A549 (cell line): ENCODE measurements at regions not wholly inside any gene's neighbourhood (a gene's known extent, or its start where the extent isn't known, plus 50 kb on each side); places are given as distances from the start of the nearest gene placed in this dataset.

ENCODE experiments used
- ATAC-seq, 2 experiments: fragments of 200-7000 bp in 1 of 2; fragments of >200 bp in 1 of 2; cut with Nextera tagmentation in 1 of 2; cut with Tn5 transposase in 1 of 2; 3 replicates each; pipeline versions ENCODE4 v1.8.0 to v1.9.1; 2018 to 2020; ENCODE audit warnings: mild to moderate bottlenecking in 1 of 2, moderate library complexity in 1 of 2
- CTCF ChIA-PET: fragments of 300-600 bp; sonication (Branson Sonifier 250); formaldehyde crosslinking; extraction: SDS; loops from one replicate; lab custom pipeline; 2021; ENCODE audit warnings: antibody characterized with exemption, inconsistent platforms; lab: Yijun Ruan, JAX
- POLR2A ChIA-PET: fragments of 350-600 bp; formaldehyde crosslinking; extraction: SDS; loops from one replicate; lab custom pipeline; 2021; ENCODE audit warnings: antibody characterized with exemption, inconsistent platforms; lab: Yijun Ruan, JAX
- DNase-seq, 2 experiments: peaks; one replicate each; pipeline versions ENCODE4 v3.0.0 to v3.0.0-alpha.2; 2011 to 2016; ENCODE audit warnings: low read depth in 1 of 2, low spot score in 1 of 2
- FAIRE-seq: peaks from 2 replicates; lab custom pipeline; 2011; peaks lifted over from hg19 to GRCh38; lab: Jason Lieb, UNC
- H3K27ac ChIP-seq, 2 experiments: fragments of >200 bp; sonication (Bioruptor Twin); formaldehyde crosslinking; 3 replicates each; pipeline ENCODE4 v1.5.1; 2016 to 2017
- H3K4me1 ChIP-seq: fragments of >200 bp; sonication (Bioruptor Twin); formaldehyde crosslinking; 3 replicates; pipeline ENCODE4 v1.6.1; 2016
- H3K4me2 ChIP-seq: fragments of >200 bp; sonication (Bioruptor Twin); formaldehyde crosslinking; 3 replicates; pipeline ENCODE4 v1.6.1; 2016
- H3K4me3 ChIP-seq: fragments of >200 bp; sonication (Bioruptor Twin); formaldehyde crosslinking; 3 replicates; pipeline ENCODE4 v1.5.1; 2016
- H3K9me3 ChIP-seq: fragments of >200 bp; sonication (Bioruptor Twin); formaldehyde crosslinking; 3 replicates; pipeline ENCODE4 v1.6.1; 2016
- BCL3 ChIP-seq: fragments of >200 bp; sonication (Bioruptor Twin); formaldehyde crosslinking; IDR thresholded peaks from 3 replicates; pipeline ENCODE4 v1.6.1; 2016
- CBX2 ChIP-seq: fragments of 200-600 bp; sonication (generic); IDR thresholded peaks from 2 replicates; pipeline ENCODE4 v1.6.1; 2016; ENCODE audit warnings: low read depth, mild to moderate bottlenecking, borderline replicate concordance
- CEBPB ChIP-seq, 2 experiments: fragments of >200 bp in 1 of 2; sonication (Bioruptor Twin) in 1 of 2; formaldehyde crosslinking in 1 of 2; IDR thresholded peaks; 2 replicates each; pipeline ENCODE4 v1.6.1; 2012 to 2016
- CHD2 ChIP-seq: fragments of 150-350 bp; IDR thresholded peaks from 2 replicates; pipeline ENCODE4 v1.6.1; 2014; ENCODE audit warnings: low read length; ENCODE audit not compliant: partially characterized antibody
- CHD4 ChIP-seq: fragments of 200-600 bp; sonication (generic); IDR thresholded peaks from 2 replicates; pipeline ENCODE4 v1.6.1; 2016; ENCODE audit warnings: antibody characterized with exemption, mild to moderate bottlenecking, borderline replicate concordance
- CTCF ChIP-seq: fragments of >200 bp; sonication (Bioruptor Twin); formaldehyde crosslinking; IDR thresholded peaks from 3 replicates; pipeline ENCODE4 v1.5.1; 2016
- EHMT2 ChIP-seq: fragments of 200-600 bp; sonication (generic); IDR thresholded peaks from 2 replicates; pipeline ENCODE4 v1.6.1; 2016; ENCODE audit warnings: antibody characterized with exemption, low read depth, mild to moderate bottlenecking, moderate library complexity
- HDAC2 ChIP-seq: fragments of 200-600 bp; sonication (generic); IDR thresholded peaks from 2 replicates; pipeline ENCODE4 v1.6.1; 2016
- HEYL ChIP-seq: fragments of 250-450 bp; sonication (Bioruptor Pico); IDR thresholded peaks from 2 replicates; pipeline ENCODE4 v1.8.0; 2021; ENCODE audit warnings: mild to moderate bottlenecking, moderate library complexity
- HOXA7 ChIP-seq: fragments of 250-450 bp; sonication (Bioruptor Pico); IDR thresholded peaks from 2 replicates; pipeline ENCODE4 v1.5.0; 2020; ENCODE audit warnings: mild to moderate bottlenecking, moderate library complexity
- HOXB5 ChIP-seq: fragments of 250-450 bp; sonication (Bioruptor Pico); IDR thresholded peaks from 2 replicates; pipeline ENCODE4 v1.5.0; 2020; ENCODE audit warnings: mild to moderate bottlenecking, moderate library complexity
- MYC ChIP-seq: IDR thresholded peaks from 2 replicates; pipeline ENCODE4 v1.6.1; 2012; ENCODE audit warnings: mild to moderate bottlenecking, inconsistent platforms, low read length, improper control_type of control experiment, borderline replicate concordance
- PHF8 ChIP-seq: fragments of 200-600 bp; sonication (generic); IDR thresholded peaks from 2 replicates; pipeline ENCODE4 v1.6.1; 2016; ENCODE audit warnings: low read depth, mild to moderate bottlenecking, antibody characterized with exemption, moderate library complexity, borderline replicate concordance
- POLR2A ChIP-seq: IDR thresholded peaks from 2 replicates; pipeline ENCODE4 v1.6.1; 2012; ENCODE audit warnings: mild to moderate bottlenecking, low read length
- POLR2AphosphoS2 ChIP-seq: conservative IDR thresholded peaks from 2 replicates; pipeline ENCODE4 v1.6.1; 2012; ENCODE audit warnings: low read length, improper control_type of control experiment, inconsistent platforms
- RARB ChIP-seq: fragments of 250-450 bp; sonication (Bioruptor Pico); IDR thresholded peaks from 2 replicates; pipeline ENCODE4 v1.8.0; 2021; ENCODE audit warnings: mild to moderate bottlenecking, moderate library complexity
- RCOR1 ChIP-seq: fragments of 150-350 bp; IDR thresholded peaks from 2 replicates; pipeline ENCODE4 v1.6.1; 2014; ENCODE audit warnings: antibody characterized with exemption, low read length, low read depth
- SREBF2 ChIP-seq: fragments of 450-650 bp; IDR thresholded peaks from 2 replicates; pipeline ENCODE4 v1.6.1; 2014; ENCODE audit warnings: mild to moderate bottlenecking, moderate library complexity
- TP53 ChIP-seq: fragments of 250-450 bp; sonication (Bioruptor Pico); IDR thresholded peaks from 2 replicates; pipeline ENCODE4 v1.5.0; 2021; ENCODE audit warnings: mild to moderate bottlenecking, moderate library complexity
- USF2 ChIP-seq: fragments of 450-650 bp; IDR thresholded peaks from 2 replicates; pipeline ENCODE4 v1.6.1; 2014; ENCODE audit warnings: antibody characterized with exemption
- ZNF302 ChIP-seq: fragments of 250-450 bp; sonication (Bioruptor Pico); IDR thresholded peaks from 2 replicates; pipeline ENCODE4 v1.9.0; 2021; ENCODE audit warnings: inconsistent platforms, mild to moderate bottlenecking, moderate library complexity
- WGBS: methylation state at CpG from one replicate; pipeline ENCODE4 v1.1.6; 2017; ENCODE audit errors: missing lambda C conversion rate; 5-methylcytosine and 5-hydroxymethylcytosine counted together
- TF ChIP-seq, protein P1 (sequence below): fragments of 150-350 bp; IDR thresholded peaks from 2 replicates; pipeline ENCODE4 v1.6.1; 2014; ENCODE audit warnings: low read depth, mild to moderate bottlenecking, low read length
- TF ChIP-seq, protein P2 (sequence below): IDR thresholded peaks from 2 replicates; pipeline ENCODE4 v1.6.1; 2012
- TF ChIP-seq, protein P3 (sequence below): IDR thresholded peaks from 2 replicates; pipeline ENCODE4 v1.6.1; 2012
- TF ChIP-seq, protein P4 (sequence below): fragments of 250-450 bp; sonication (Bioruptor Pico); IDR thresholded peaks from 2 replicates; pipeline ENCODE4 v1.5.0; 2021; ENCODE audit warnings: mild to moderate bottlenecking, moderate library complexity, borderline replicate concordance

GRCh38 chr5:1723957-1724821, 75.4 kb downstream of the MRPL36 start:
- WGBS, result 59% methylated on average over 17 of the region's 21 CpGs

GRCh38 chr5:1723476-1723875, 76.2 kb downstream of the MRPL36 start:
- no peak overlapping the region for H3K4me3 ChIP-seq
- H3K27ac ChIP-seq, result no peak overlapping the region
- ChIA-PET POLR2A (no interaction called here), CTCF (interaction anchor here (1.4 kb wide), 1 partner anchor 57 kb away, joined by 4 read pairs; no protein-coding TSS in a partner anchor)
- no peak overlapping the region for H3K4me2 ChIP-seq
- no peak for FAIRE-seq
- no peak for ATAC-seq
- 62% methylated on average over 7 of the region's 7 CpGs for WGBS
- peaks cover 18% of the 10 kb centered on the region for H3K9me3 ChIP-seq
- no peak for TF ChIP-seq POLR2A
- no peak for TF ChIP-seq CHD2
- TF ChIP-seq HDAC2, result no peak
- TF ChIP-seq, protein P1, sequence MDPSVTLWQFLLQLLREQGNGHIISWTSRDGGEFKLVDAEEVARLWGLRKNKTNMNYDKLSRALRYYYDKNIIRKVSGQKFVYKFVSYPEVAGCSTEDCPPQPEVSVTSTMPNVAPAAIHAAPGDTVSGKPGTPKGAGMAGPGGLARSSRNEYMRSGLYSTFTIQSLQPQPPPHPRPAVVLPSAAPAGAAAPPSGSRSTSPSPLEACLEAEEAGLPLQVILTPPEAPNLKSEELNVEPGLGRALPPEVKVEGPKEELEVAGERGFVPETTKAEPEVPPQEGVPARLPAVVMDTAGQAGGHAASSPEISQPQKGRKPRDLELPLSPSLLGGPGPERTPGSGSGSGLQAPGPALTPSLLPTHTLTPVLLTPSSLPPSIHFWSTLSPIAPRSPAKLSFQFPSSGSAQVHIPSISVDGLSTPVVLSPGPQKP, result no peak
- TF ChIP-seq, protein P2, sequence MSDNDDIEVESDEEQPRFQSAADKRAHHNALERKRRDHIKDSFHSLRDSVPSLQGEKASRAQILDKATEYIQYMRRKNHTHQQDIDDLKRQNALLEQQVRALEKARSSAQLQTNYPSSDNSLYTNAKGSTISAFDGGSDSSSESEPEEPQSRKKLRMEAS, result no peak
- no peak for TF ChIP-seq HOXB5 (CRISPR knock-in tag)
- no peak for TF ChIP-seq SREBF2
- no peak for TF ChIP-seq EHMT2
- no peak for TF ChIP-seq CEBPB (IDR thresholded peaks at IDR 0.05)
- TF ChIP-seq USF2, result no peak
- no peak for TF ChIP-seq PHF8
- TF ChIP-seq, protein P3, sequence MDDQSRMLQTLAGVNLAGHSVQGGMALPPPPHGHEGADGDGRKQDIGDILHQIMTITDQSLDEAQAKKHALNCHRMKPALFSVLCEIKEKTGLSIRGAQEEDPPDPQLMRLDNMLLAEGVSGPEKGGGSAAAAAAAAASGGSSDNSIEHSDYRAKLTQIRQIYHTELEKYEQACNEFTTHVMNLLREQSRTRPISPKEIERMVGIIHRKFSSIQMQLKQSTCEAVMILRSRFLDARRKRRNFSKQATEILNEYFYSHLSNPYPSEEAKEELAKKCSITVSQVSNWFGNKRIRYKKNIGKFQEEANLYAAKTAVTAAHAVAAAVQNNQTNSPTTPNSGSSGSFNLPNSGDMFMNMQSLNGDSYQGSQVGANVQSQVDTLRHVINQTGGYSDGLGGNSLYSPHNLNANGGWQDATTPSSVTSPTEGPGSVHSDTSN, result no peak
- no peak for TF ChIP-seq ZNF302 (CRISPR knock-in tag)
- no peak for TF ChIP-seq CHD4
- TF ChIP-seq HEYL (CRISPR knock-in tag), result no peak
- TF ChIP-seq TP53 (CRISPR knock-in tag), result no peak
- no peaks in the 10 kb centered on the region for H3K4me1 ChIP-seq
- no peak for DNase-seq

More at GRCh38 chr5:1723957-1724821, 75.4 kb downstream of the MRPL36 start:
- Histone ChIP-seq H3K9me3 (peaks cover 11% of the 10 kb centered on the region), H3K27ac (no peak overlapping the region), H3K4me2 (no peak overlapping the region), H3K4me3 (no peak overlapping the region), H3K4me1 (no peaks in the 10 kb centered on the region)
- ChIA-PET POLR2A (no interaction called here), CTCF (interaction anchor here (1.4 kb wide), 1 partner anchor 58 kb away, joined by 4 read pairs; no protein-coding TSS in a partner anchor)
- ATAC-seq, result no peak
- FAIRE-seq, result no peak
- TF ChIP-seq HOXB5 (CRISPR knock-in tag), result no peak
- TF ChIP-seq CTCF, result no peak
- DNase-seq, result no peak

DNA sequence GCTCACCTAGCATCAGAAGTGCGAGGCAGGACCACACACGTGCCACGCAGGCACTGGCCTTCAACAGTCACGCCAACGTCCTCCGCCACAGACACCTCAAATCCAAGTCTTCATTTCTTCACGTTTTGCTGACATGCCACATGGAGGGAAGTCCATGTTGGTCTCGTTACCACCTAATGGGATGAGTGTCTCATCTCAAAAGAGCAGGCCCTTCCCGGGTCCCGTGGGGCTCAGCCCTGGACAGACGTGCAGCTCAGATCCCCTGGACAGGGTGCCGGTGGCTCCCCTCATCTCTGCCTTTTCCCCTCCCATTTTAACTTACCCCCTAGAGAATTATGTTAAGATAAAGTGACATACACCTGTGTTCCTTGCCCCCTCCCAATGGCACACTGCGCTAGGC, 76.8 kb downstream of the MRPL36 start:
- H3K4me1 ChIP-seq, result no peaks in the 10 kb centered on the region
- no peak overlapping the region for H3K4me3 ChIP-seq
- no peak overlapping the region for H3K27ac ChIP-seq
- DNase-seq (no peak), FAIRE-seq (no peak), ATAC-seq (no peak)
- peaks cover 24% of the 10 kb centered on the region for H3K9me3 ChIP-seq
- H3K4me2 ChIP-seq, result no peak overlapping the region
- ChIA-PET POLR2A (no interaction called here), CTCF (interaction anchor here (1.4 kb wide), 1 partner anchor 56 kb away, joined by 4 read pairs; no protein-coding TSS in a partner anchor)
- TF ChIP-seq RARB (CRISPR knock-in tag) (no peak), TP53 (CRISPR knock-in tag) (no peak), BCL3 (no peak), RCOR1 (no peak), EHMT2 (no peak), HOXA7 (CRISPR knock-in tag) (no peak), CEBPB (IDR thresholded peaks at IDR 0.05) (no peak), CBX2 (no peak), POLR2AphosphoS2 (no peak), MYC (no peak)
- TF ChIP-seq, protein P4, sequence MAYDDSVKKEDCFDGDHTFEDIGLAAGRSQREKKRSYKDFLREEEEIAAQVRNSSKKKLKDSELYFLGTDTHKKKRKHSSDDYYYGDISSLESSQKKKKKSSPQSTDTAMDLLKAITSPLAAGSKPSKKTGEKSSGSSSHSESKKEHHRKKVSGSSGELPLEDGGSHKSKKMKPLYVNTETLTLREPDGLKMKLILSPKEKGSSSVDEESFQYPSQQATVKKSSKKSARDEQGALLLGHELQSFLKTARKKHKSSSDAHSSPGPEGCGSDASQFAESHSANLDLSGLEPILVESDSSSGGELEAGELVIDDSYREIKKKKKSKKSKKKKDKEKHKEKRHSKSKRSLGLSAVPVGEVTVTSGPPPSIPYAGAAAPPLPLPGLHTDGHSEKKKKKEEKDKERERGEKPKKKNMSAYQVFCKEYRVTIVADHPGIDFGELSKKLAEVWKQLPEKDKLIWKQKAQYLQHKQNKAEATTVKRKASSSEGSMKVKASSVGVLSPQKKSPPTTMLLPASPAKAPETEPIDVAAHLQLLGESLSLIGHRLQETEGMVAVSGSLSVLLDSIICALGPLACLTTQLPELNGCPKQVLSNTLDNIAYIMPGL (CRISPR knock-in tag), result no peak
- WGBS, result 40% methylated on average over 13 of the region's 13 CpGs
